K562 (cell line): ENCODE measurements at regions not wholly inside any gene's neighbourhood (a gene's known extent, or its start where the extent isn't known, plus 50 kb on each side); places are given as distances from the start of the nearest gene placed in this dataset.

Experiments used
- CBX1 ChIP-seq: sonication (generic); IDR thresholded peaks from 2 replicates; pipeline ENCODE4 v1.6.1; 2016; ENCODE audit warnings: antibody characterized with exemption, low read depth, mild to moderate bottlenecking
- DACH1 ChIP-seq: fragments of 450-650 bp; IDR thresholded peaks from 2 replicates; pipeline ENCODE4 v1.6.1; 2018; ENCODE audit not compliant: partially characterized antibody
- E4F1 ChIP-seq: fragments of 250-450 bp; sonication (Bioruptor Pico); IDR thresholded peaks from 2 replicates; pipeline ENCODE4 v1.5.0; 2021; ENCODE audit warnings: mild to moderate bottlenecking, borderline replicate concordance
- EP300 ChIP-seq: IDR thresholded peaks from 2 replicates; pipeline ENCODE4 v1.6.1; 2012; ENCODE audit warnings: low read length, improper control_type of control experiment
- FOXA3 ChIP-seq, 2 experiments: fragments of 450-650 bp in 1 of 2; sonication (generic) in 1 of 2; formaldehyde crosslinking; IDR thresholded peaks in 1 of 2; conservative IDR thresholded peaks in 1 of 2; 2 replicates each; pipeline versions ENCODE4 v1.4.0 to v1.8.0; 2020 to 2022; ENCODE audit warnings: mild to moderate bottlenecking in 2 of 2, missing genetic modification reagents in 1 of 2
- GTF2F1 ChIP-seq: IDR thresholded peaks from 2 replicates; pipeline ENCODE4 v1.6.1; 2011; ENCODE audit warnings: low read depth, low read length, improper control_type of control experiment
- KAT7 ChIP-seq: sonication (generic); formaldehyde crosslinking; IDR thresholded peaks from 2 replicates; pipeline ENCODE4 v1.8.0; 2022; ENCODE audit warnings: missing genetic modification reagents, mild to moderate bottlenecking, borderline replicate concordance
- MAFF ChIP-seq: IDR thresholded peaks from 2 replicates; pipeline ENCODE4 v1.6.1; 2012; ENCODE audit warnings: low read length, improper control_type of control experiment
- MEF2A ChIP-seq: IDR thresholded peaks from 2 replicates; pipeline ENCODE4 v1.6.1; 2011; ENCODE audit warnings: low read depth, mild to moderate bottlenecking, low read length, moderate library complexity; ENCODE audit not compliant: control insufficient read depth
- MEIS2 ChIP-seq: fragments of 450-650 bp; IDR thresholded peaks from 2 replicates; pipeline ENCODE4 v1.6.1; 2014; ENCODE audit warnings: mild to moderate bottlenecking; ENCODE audit not compliant: partially characterized antibody
- PBX2 ChIP-seq, 2 experiments: IDR thresholded peaks in 1 of 2; conservative IDR thresholded peaks in 1 of 2; 2 replicates each; pipeline ENCODE4 v1.6.1; 2016; ENCODE audit warnings: low read depth in 2 of 2, mild to moderate bottlenecking in 1 of 2, missing compliant biosample characterization in 1 of 2, missing genetic modification characterization in 1 of 2, moderate library complexity in 1 of 2
- POLR2H ChIP-seq: IDR thresholded peaks from 2 replicates; pipeline ENCODE4 v1.6.1; 2016; ENCODE audit warnings: missing genetic modification characterization, low read depth, mild to moderate bottlenecking, control low read depth, missing compliant biosample characterization, moderate library complexity
- SMARCB1 ChIP-seq: IDR thresholded peaks from 2 replicates; pipeline ENCODE4 v1.6.1; 2011; ENCODE audit warnings: improper control_type of control experiment, low read depth; ENCODE audit not compliant: insufficient read length
- TCF7L2 ChIP-seq: fragments of 150-350 bp; IDR thresholded peaks from 2 replicates; pipeline ENCODE4 v1.6.1; 2016; ENCODE audit warnings: low read depth, mild to moderate bottlenecking, low read length, moderate library complexity
- ZNF274 ChIP-seq: IDR thresholded peaks from 2 replicates; pipeline ENCODE4 v1.6.1; 2011; ENCODE audit warnings: low read depth, mild to moderate bottlenecking, low read length, moderate library complexity, borderline replicate concordance
- TF ChIP-seq, protein P1 (sequence below): fragments of 150-350 bp; IDR thresholded peaks from 2 replicates; pipeline ENCODE4 v1.6.1; 2014; ENCODE audit warnings: low read depth, mild to moderate bottlenecking, low read length, borderline replicate concordance

GRCh38 chr4:80125252-80126177, 52.5 kb upstream of the ANTXR2 start (continued):
- TF ChIP-seq MEIS2 = peak; percentile 28
- TF ChIP-seq E4F1 (CRISPR knock-in tag) = 0 out of 2 replicates have a peak, but pooled peaks have one; percentile 27
- TF ChIP-seq CBX1 = no peak
- TF ChIP-seq POLR2H (tag) = peak; percentile 76; the same call in 1 of the 2 replicates
- no peak for TF ChIP-seq GTF2F1
- TF ChIP-seq, protein P1, sequence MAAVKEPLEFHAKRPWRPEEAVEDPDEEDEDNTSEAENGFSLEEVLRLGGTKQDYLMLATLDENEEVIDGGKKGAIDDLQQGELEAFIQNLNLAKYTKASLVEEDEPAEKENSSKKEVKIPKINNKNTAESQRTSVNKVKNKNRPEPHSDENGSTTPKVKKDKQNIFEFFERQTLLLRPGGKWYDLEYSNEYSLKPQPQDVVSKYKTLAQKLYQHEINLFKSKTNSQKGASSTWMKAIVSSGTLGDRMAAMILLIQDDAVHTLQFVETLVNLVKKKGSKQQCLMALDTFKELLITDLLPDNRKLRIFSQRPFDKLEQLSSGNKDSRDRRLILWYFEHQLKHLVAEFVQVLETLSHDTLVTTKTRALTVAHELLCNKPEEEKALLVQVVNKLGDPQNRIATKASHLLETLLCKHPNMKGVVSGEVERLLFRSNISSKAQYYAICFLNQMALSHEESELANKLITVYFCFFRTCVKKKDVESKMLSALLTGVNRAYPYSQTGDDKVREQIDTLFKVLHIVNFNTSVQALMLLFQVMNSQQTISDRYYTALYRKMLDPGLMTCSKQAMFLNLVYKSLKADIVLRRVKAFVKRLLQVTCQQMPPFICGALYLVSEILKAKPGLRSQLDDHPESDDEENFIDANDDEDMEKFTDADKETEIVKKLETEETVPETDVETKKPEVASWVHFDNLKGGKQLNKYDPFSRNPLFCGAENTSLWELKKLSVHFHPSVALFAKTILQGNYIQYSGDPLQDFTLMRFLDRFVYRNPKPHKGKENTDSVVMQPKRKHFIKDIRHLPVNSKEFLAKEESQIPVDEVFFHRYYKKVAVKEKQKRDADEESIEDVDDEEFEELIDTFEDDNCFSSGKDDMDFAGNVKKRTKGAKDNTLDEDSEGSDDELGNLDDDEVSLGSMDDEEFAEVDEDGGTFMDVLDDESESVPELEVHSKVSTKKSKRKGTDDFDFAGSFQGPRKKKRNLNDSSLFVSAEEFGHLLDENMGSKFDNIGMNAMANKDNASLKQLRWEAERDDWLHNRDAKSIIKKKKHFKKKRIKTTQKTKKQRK = no peak
- peak; percentile 23; the same call in 1 of the 2 replicates for TF ChIP-seq KAT7
- TF ChIP-seq TCF7L2 = no peak
- no peak for TF ChIP-seq DACH1
- no peak for TF ChIP-seq ZNF274
- TF ChIP-seq EP300 = peak; percentile 85; the same call in 1 of the 2 replicates
- 0 out of 2 replicates have a peak, but pooled peaks have one; percentile 5 for TF ChIP-seq MEF2A
- TF ChIP-seq PBX2 (CRISPR knock-in tag; IDR thresholded peaks at IDR 0.05; ENCODE audit: low read depth) = no peak
- TF ChIP-seq PBX2 (tag; conservative IDR thresholded peaks at IDR 0.05; ENCODE audit: low read depth) = no peak
- peak; percentile 97 for TF ChIP-seq SMARCB1
- TF ChIP-seq FOXA3 (CRISPR knock-in tag; conservative IDR thresholded peaks at IDR 0.05 in 1 of 2, IDR thresholded peaks at IDR 0.05 in 1 of 2) = 0 out of 4 replicates have a peak, but pooled peaks of 1 of the 2 experiments have one; percentile 20
- TF ChIP-seq MAFF = peak; percentile 84; the same call in 1 of the 2 replicates
